ENCODE measurements at regions not wholly inside any gene's neighbourhood (a gene's known extent, or its start where the extent isn't known, plus 50 kb on each side); places are given as distances from the start of the nearest gene placed in this dataset.
"Not testable (repeated sequence)": the region's sequence is repeated elsewhere in the genome, so short reads cannot be mapped to it uniquely, and the experiment has no call there.

DNA sequence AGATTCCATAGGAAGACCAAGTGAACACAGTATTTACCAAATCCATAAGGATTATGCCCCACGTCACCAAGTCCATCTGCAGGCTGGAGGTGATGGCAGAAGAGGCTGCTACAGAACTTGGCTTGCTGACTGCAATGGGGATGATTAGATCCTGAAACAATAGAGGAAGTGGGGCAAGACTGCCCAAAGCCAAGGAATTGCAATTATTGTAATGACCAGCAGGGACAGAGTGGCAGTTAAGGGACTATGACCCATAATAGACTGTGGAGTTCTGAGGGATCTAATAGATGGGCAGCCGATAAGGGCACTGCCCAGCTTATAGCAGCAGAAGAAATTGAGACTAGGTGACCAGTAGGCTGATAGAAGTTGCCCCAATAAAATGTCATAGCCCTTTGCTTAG lies 108.4 kb downstream of the MINAR1 start:
- DNase-seq, result no peak

DNA sequence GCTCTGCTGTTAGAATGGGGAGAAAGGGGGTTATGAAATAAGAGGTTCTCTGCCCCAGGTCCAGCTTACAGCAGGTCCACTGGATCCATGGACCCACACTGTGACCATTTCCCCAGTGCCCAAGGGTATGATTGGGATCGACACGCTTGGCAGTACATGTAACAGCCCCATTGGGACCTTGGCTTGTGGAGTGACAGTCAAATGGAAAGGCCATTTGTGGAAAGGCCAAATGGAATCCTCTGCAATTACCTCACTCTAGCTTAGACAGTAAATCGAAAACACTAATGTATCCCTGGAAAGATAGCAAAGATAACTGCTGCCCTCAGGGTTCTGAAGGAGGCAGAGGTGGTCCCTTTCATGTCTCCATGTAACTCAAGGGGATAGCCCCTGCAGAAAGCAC lies 109.1 kb downstream of the MINAR1 start:
- no peak for DNase-seq

- no peak for DNase-seq
Observed at GRCh38 chr15:79543097-79543496, 111.0 kb downstream of the MINAR1 start.

GRCh38 chr15:79549196-79549595 lies 117.1 kb downstream of the MINAR1 start:
- DNase-seq, result no peak

- DNase-seq, result no peak
Observed at GRCh38 chr15:79560384-79560783, 128.2 kb downstream of the MINAR1 start.

DNA sequence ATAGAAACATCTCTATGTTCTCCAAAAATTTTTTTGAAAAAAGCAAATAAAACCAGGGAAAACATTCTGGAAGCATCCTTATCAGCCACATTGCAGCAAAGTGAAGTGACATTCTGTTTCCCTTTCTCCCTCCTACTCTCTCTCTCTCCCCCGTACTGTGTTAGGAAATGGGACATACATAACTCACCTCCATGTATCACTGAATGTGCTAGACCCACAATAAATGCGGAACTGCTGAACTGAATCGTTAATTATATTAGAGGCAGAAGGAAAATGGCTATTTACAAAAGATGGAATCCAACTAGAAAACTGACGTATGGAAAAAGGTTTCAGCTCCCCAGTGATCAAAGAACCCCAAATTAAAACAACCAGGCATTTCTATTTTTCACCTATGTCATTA lies 129.8 kb downstream of the MINAR1 start:
- no peak for DNase-seq

DNA sequence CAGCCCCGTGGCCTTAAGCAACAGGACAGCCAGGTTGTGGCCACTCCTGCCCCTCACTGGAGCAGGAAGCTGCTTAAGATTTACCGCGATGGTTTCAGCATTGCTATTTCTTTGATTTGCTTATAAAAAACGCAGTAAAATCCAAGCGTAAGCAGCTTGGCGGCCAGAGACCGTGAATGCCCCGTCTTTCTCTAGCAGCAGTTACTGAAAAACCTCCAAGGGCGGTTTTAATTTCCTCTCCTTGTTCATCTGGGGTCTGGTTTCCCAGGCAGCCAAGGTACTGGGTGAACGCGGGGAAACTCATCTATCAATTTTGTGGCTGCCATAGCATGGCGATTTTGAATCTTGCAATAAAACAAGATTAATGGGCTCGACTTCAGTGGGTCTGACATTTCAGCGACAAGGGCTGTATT lies 130.3 kb downstream of the MINAR1 start:
- no peak for DNase-seq

- no peak for DNase-seq
Observed at GRCh38 chr15:79562899-79563298, 130.8 kb downstream of the MINAR1 start.

- DNase-seq, result no peak
Observed at GRCh38 chr15:79570004-79570403, 137.9 kb downstream of the MINAR1 start.

DNA sequence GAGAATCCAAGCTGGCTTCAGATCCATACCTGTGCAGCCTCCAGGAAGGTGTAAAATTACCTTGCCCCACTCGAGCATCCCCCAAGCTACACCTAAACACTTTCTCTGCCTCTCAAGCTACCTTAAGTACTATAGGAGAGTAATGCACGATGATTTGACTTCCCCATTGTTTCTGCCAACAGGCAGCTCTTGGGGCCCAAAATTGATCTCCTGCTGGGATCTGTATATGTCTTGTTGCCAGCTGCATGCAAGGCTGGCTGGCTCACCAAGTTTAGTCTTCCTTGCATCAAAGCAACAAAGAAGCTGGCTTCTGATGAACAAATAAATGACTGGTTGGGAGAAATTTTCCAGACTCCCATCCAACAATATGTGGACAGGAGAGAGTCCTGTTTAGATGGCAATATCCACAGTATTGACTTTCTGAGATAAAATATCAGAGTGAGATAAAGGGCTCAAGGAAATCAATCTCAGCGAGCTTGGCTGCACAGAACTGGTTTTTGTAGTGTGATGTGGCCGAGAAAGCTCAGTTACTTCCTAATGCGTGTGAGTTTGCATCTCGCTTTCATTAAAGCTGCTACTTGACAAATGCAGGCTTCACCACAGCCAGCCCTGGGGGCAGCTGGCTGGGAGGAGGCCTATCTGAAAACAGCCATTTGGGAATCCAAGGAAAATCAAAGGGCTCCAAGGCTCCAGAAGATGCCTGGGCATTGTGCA lies 140.7 kb downstream of the MINAR1 start:
- no peak for DNase-seq

- not testable (repeated sequence) for DNase-seq
Observed at GRCh38 chr15:79574431-79575273, 142.5 kb downstream of the MINAR1 start.

DNA sequence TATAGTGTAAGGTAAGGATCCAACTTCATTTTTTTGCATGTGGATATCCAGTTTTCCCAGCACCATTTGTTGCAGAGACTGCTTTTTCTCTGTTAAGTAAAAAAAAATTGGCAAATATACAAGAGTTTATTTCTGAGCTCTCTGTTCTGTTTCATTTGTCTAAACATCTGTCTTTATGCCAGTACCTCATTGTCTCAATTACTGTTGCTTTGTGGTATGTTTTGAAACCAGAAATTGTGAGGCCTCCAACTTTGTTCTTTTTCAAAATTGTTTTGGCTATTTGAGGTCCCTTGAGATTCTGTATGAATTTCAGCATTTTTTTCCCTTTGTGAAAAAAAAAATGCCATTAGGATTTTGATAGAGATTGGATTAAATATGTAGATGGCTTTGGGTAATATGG lies 150.5 kb downstream of the MINAR1 start:
- no peak for DNase-seq

GRCh38 chr15:79592126-79592525 lies 160.0 kb downstream of the MINAR1 start:
- no peak for DNase-seq

DNA sequence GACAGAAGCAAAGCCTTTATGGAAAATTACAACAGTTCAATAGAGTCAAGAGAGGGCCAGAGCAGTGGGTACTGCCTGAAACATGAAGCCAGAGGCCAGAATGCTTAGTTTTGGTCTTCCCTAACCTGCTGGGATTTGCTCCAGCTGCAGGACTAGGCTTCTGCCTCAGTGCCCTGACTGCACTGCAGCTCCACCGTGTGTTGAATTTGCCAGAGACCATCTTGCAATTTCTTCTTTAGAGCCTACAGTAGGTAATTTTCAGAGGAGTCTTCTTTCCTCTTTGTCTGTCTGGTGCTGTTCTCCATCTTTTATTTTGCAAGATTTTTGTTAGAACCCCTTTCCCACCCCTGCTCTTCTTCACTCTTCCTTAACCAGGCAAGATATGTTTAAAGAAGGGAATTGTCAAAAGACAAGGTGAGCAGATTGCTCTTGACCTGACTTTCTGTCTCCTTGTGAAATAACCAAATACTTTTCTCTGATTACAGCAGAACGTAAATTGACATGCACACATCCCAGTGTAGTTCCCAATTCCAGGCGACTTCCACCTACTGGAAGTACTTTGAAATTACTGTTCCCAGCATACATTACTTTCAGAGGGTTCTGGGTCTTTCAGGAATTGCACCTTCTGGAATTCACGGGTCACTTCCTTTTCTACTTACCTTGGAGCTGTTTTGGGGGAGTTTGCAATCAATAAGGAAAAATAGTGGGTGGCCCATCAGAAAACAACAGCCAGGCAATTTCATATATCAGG lies 161.2 kb downstream of the MINAR1 start:
- peak; percentile 8 for DNase-seq

- no peak for DNase-seq
Observed at GRCh38 chr15:79595306-79595705, 163.2 kb downstream of the MINAR1 start.

GRCh38 chr15:79595995-79596622 lies 164.0 kb downstream of the MINAR1 start:
- peak; percentile 71 for DNase-seq

DNA sequence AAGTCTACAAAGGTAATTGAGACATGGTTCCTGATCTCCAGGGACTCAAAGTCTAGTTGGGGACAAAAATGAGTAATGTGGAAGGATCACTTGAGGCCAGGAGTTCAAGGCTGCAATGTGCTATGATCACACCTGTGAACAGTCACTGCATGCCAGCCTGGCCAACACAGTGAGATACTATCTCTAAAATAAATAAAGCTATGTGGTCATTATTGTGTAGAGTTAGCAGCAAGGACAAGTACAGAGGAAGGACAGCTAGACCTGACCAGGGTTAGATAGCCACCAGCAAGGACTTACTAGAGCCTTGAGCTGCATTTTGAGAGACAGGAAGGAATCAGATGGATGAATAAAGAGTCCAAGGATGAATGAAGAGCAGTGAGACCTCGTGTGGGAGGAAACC lies 166.5 kb downstream of the MINAR1 start:
- no peak for DNase-seq

DNA sequence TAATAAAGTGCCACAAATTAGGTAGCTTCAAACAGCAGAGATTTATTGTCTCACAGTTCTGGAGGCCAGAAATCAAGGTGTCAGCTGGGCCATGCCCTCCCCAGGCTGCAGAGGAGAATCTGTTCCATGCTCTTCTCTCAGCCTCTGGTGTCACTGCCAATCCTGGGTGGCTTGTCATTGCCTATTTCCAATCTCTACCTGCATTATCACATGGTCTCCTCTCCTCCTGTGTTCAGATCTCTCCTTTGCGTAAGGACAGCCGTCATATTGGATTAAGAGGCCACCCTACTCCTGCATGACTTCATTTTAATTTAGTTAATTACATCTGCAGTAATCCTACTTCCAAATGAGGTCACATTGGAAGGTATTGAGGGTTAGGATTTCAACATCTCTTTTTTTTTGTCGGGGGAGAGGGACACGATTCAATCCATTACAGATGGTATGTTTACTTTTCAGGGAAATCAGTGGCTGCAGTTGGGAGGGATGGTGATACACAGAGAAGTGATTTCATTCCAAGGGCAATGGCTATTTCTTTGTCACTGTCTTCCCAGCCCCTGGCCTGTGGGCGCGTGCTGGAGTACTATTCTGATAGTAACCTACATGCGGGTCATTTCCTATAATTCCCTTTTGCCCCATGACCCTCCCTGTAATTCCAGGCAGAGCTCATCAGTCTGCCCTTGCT lies 169.4 kb downstream of the MINAR1 start:
- no peak for DNase-seq

GRCh38 chr15:79602180-79602579 lies 170.0 kb downstream of the MINAR1 start:
- DNase-seq, result no peak

DNA sequence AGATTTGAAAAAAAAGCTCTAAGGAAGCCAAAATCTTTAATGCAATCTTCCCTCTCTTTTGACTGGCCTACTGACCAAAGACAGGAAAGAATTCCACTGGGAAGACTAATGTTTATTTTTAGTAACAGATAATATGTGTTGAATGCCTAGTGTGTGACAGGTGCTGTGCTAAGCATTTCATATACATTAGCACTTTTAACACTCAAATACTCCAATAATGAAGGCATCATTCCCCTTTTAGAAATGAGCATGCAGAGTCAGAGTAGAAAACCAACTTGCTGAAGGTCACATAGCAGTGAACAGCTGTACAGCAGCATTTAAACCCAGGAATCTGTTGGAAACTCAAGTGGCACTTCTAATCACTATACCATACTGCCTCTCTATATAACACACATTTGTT lies 170.6 kb downstream of the MINAR1 start:
- DNase-seq, result peak; percentile 70

DNA sequence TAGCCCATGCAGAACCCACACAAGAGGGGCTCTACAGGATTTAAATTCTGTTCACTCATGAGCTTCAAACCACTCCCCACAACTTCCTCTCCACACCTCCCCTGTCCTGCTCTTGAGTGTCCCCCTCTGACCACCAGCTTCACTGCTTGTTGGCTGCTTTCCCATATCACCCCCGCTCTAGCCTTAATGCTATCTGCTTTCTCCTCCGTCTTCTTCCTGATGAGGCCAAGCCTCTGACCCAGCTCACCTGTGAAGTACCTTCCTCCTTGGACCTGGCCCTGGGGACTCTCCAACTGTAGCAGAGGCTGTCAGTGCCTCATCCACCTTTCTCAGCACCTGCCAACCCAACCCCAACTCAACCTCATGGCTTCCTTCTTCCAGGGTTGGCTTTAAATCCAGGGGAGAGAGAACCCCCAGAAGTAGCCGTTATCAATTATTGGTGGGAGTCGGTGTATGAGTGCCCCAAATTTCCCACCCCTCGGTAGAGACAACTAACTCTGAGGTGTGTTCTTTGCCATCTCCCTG lies 174.8 kb downstream of the MINAR1 start:
- no peak for DNase-seq
